ENCODE measurements at regions not wholly inside any gene's neighbourhood (a gene's known extent, or its start where the extent isn't known, plus 50 kb on each side); places are given as distances from the start of the nearest gene placed in this dataset.

GRCh38 chr5:8839361-8840055 lies 706.4 kb downstream of the SEMA5A start:
- TF ChIP-seq, protein P1, sequence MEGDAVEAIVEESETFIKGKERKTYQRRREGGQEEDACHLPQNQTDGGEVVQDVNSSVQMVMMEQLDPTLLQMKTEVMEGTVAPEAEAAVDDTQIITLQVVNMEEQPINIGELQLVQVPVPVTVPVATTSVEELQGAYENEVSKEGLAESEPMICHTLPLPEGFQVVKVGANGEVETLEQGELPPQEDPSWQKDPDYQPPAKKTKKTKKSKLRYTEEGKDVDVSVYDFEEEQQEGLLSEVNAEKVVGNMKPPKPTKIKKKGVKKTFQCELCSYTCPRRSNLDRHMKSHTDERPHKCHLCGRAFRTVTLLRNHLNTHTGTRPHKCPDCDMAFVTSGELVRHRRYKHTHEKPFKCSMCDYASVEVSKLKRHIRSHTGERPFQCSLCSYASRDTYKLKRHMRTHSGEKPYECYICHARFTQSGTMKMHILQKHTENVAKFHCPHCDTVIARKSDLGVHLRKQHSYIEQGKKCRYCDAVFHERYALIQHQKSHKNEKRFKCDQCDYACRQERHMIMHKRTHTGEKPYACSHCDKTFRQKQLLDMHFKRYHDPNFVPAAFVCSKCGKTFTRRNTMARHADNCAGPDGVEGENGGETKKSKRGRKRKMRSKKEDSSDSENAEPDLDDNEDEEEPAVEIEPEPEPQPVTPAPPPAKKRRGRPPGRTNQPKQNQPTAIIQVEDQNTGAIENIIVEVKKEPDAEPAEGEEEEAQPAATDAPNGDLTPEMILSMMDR (conservative IDR thresholded peaks at IDR 0.05), result no peak
- TF ChIP-seq ZFX (IDR thresholded peaks at IDR 0.05), result no peak

Measured in C4-2B (cell line).